HG03378 (cell line): ENCODE measurements at regions not wholly inside any gene's neighbourhood (a gene's known extent, or its start where the extent isn't known, plus 50 kb on each side); places are given as distances from the start of the nearest gene placed in this dataset.

Experiments used
- ATAC-seq: cut with Tn5 transposase; IDR thresholded peaks from one replicate; pipeline ENCODE4 v1.9.1; 2021; ENCODE audit warnings: mild to moderate bottlenecking, moderate library complexity; ENCODE audit not compliant: unreplicated experiment

DNA sequence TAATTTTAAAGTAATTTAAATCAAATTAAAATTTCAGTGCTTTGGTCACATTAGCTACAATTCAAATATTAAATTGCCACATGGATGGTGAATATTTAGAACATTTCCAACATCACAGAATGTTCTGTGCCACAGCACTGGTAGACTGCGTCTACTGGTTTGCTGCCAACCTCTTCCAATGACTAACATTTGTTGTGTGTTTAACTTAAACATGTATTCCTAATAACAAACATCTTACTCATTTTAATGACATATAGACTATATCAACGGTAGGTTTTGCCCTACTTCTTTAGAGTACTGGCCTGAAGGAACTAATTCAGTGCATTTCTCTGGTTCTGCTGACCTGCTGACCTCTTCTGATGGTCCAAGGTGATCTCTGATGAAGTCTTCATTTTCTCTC lies 157.6 kb downstream of the DCK start:
- ATAC-seq = no peak

DNA sequence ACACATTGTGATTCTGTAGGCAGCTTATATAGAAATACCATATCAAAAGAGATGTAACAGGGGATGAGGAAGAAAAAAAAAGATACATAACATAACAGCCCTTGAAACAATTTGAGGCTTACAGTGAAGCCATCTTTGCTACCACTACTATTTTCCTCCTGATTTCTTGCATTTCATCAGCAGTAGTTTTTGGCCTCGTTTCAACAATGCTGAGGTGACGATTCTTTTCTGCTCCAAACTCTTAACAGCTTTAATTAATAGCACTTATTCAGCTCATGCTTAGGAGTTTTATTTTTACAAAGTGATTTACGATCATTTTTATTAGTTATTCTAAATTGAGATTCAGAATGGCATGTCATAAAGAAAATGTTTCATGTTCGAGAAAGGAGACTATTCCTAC lies 163.2 kb downstream of the DCK start:
- ATAC-seq = no peak

GRCh38 chr4:71162386-71162785 lies 168.9 kb downstream of the DCK start:
- no peak for ATAC-seq

- ATAC-seq = no peak
Measured at GRCh38 chr4:71163317-71163716, 169.9 kb downstream of the DCK start.

GRCh38 chr4:71167083-71167482 lies 171.7 kb upstream of the SLC4A4 start:
- ATAC-seq = no peak

DNA sequence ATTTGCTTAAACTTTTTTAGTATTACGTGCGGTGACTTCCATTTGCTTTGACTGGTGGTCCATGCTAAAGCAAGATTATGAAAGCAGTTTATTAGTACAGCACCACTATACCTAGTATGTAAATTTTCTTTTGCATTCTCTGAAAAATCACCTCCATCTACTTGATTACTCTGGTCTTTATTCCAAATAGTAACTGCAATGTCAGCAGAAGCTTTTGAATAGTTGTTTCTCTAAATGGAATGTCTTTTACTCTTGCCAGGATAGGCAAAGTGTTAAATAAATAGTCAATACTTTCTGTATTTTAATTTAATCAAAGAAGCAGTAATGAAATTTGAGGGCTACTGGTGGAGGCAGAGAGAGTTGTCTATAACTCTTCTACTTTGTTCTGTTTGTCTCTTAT lies 167.2 kb upstream of the SLC4A4 start:
- no peak for ATAC-seq

DNA sequence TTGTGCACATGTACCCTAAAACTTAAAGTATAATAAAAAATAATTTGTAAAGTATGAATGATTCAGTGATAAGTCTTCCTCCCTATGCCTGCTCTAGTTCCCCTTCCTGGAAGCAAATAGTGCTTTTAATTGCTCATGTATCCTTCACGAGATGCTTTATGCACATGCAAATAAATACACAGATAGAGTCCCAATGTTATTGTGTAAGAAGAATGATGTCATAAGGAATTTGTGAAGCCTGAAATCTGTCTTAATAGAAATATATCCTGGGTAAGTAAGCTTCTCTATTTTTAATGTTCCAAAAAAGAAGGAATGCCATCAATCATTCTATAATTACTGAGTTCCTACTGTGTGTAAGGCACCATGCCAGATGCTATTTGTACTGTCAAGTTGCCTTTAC lies 157.5 kb upstream of the SLC4A4 start:
- no peak for ATAC-seq

GRCh38 chr4:71184195-71184781 lies 154.5 kb upstream of the SLC4A4 start:
- peak; percentile 86 for ATAC-seq

DNA sequence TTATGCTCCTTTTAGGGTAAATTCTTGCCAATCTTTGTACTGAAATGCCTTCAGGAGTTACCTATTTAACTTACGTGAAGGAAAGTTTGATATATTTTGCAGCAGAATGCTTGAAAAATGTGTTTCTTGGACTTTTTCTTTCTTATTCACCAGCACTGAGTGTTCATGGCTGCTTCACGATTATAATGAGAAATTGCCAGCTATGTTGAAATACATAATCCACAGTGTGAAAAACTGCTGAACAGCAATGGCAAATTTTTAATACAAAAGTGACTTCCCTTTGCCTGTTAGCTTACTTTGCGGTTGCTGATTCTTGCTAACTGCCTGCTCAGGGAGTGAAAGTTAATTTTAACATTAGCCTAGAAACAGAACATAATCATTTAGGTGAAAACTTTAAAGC lies 153.8 kb upstream of the SLC4A4 start:
- ATAC-seq = no peak

GRCh38 chr4:71186257-71186565 lies 152.6 kb upstream of the SLC4A4 start:
- ATAC-seq = no peak

GRCh38 chr4:71186566-71187403 lies 152.0 kb upstream of the SLC4A4 start:
- ATAC-seq = no peak

DNA sequence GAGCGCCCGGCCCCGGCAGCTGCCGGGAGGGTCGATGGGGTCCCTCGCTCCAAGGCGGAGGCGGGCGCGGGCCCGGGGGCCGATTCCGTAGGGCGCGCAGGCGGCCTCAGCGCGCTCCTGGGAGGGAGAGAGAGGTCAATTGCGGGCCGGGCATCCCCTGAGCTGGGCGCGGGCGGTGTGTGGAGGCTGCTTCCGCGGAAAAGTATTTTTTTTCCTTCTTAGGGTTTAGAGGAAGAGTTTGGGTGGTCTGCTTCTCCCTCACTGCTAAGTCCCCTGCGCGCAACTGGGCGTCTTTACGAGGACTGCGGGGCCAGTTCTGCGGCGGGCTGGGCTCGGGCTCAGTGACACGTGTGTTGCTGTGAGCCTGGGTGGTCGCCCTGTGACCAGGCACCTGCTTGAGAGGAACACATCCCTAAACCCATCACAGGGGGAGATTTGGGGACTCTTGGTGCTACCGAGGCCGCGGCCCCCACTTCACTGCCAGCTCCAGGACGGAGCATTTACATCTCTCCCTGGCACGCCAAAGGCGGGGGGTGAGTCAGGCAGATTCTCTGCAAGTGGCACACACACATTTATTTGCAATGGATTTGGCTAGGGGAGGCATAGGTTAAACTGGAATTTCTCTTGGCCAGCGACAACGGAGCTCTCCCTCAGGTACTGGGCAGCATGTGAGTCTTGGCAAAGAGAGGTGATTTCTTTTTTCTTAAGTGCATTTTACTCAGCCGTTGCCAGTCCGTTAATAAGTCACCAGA lies 151.2 kb upstream of the SLC4A4 start:
- peak; percentile 3 for ATAC-seq

DNA sequence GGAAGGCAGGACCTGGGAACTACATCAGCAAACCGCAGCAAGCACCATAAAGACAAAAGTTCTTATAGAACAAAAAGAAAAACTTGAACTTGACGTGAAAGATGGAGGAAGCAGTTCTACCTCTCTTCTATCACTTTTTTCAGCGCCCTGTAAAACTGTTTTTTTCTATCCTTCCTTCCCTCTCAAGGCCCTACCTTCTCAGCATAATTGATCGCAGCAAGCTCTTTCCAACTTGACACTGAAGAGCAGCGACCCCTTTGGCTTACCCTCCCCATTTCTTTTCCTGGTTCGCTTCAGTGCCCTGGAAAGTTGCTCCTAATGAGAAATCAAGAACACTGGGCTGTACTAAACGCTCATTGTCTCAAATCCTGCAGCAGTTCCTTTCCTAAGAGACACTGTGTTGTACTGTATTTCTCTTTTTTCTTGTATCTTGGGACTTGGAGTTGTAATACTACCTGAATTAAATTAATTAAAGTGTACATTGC lies 150.6 kb upstream of the SLC4A4 start:
- peak; percentile 40 for ATAC-seq

GRCh38 chr4:71188951-71189350 lies 149.9 kb upstream of the SLC4A4 start:
- no peak for ATAC-seq

DNA sequence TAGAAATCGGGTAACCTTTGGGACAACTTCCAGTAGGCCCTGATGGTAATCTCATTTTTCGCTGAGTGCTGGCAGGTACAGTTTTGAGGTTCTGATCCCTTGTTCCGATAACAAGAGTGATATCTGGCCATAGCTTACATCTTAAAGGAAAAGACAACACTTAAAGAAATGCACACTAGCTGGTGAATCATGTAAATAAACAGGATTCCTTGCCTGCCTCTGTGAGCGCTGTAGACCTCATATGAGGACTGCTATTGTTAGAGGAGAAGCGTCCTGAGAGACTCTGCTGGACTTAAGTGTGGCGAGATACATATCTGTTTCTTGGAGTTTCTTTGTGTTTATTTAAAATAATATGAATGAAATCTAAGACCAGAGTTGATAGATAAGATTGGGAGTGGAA lies 149.3 kb upstream of the SLC4A4 start:
- ATAC-seq = no peak

DNA sequence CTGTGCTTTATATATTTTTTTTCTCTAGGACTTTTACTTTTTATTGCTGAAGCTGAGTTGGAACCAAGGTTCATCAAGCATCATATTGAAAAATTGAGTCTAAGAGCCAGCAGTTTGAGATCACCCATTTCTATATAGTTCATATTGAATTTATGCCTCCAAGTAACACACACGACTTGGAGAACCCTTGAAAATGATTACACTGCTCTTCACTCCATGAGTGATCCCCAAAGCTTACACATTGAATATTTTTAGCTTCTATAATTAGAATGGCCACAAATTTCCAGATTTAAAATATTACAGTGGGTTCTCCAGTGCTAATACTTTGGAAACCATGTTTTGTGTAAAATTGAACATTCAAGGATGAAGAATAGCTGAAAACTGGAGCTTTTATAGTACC lies 144.4 kb upstream of the SLC4A4 start:
- no peak for ATAC-seq

DNA sequence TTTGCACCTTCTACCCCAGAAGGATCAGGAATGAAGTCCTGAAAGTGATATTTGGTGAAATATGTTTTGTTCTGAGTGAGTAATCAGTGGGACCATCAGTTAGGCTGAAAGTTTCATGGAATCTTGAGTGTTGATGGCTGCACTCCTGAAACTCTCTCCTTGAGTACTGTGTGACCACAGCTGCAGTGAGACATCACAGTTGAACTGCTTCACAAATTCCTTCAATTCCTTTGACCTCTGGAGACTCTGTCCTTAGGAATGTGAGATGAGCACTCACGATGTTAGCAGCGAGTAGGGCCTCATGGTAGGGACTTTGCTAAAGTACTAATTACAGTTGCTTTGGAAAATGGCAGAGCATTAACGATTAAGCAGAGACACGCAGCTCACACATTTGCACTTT lies 142.9 kb upstream of the SLC4A4 start:
- ATAC-seq = no peak

DNA sequence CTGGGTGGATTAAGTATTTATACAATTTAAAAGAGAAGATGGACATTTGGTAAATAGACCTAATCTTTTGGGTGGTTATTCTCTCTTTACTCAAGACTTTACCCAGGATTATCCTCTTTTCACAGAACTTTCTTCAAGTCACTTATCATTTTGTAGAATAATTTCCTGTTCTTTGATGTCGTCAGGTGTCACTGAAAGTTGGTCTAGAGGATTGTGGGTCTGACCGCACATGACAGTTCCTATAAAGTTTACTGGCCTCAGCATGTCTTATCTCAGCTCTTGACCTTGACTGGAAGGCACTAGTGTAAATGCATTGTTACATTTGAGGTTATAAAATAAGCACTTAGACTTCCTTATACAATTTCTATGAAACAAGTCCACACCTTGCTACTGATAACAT lies 139.9 kb upstream of the SLC4A4 start:
- ATAC-seq = no peak

GRCh38 chr4:71201057-71201456 lies 137.8 kb upstream of the SLC4A4 start:
- no peak for ATAC-seq

DNA sequence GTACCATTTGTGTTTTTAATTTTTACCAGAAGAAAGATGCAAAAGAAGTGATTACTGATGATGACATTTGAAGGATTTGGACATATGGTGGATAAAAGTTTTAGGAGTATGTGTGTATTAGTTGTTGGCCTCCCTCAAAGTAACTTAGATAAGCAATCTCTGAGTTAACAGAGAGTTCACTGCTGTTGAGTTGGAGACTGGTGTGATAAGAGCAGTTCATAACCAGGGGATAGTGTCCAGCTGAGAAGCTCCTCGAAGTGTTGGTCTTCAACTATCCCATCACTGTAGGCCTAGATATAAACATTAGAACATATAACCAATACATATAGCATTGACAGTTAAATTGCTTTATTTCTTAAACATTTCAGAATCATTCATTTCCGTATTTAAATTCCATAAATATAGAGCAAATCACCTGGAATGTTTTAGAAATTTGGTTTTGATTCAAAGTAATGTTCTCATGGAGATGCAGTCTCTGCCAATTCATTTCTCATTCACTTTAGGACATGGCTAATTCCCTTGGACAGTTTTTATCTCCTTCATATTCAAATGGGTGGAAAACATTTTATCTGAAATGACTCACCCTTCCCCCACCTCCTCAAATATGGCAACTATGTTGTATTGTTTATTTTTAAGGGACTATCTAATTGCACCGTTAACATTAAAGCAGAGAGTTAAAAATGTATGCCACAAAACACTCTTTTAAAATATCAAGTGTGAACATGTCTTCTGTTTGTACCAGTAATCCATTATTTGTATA lies 136.8 kb upstream of the SLC4A4 start:
- no peak for ATAC-seq

DNA sequence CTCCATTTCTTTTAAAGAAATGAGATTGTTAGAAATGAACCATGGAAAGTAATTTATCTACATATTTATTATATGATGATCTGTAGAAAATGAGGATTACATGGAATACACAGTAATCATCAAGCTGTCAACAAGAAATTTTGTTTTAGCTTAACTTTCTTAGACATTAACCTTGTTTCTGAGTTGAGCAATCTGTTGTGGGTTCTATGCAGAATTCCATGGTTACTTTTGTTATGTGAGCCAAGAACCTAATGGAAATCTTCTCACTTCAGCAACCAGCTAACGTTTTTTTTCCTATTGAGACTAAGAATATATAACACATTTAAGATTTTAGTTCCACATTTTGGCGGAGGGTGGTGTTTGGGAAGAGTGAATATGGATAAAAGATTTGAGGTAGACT lies 136.1 kb upstream of the SLC4A4 start:
- no peak for ATAC-seq
